HCT116 (cell line): ENCODE measurements at regions not wholly inside any gene's neighbourhood (a gene's known extent, or its start where the extent isn't known, plus 50 kb on each side); places are given as distances from the start of the nearest gene placed in this dataset.

Source experiments
- ATAC-seq: fragments of 200-7000 bp; cut with Tn5 transposase; 2 replicates; pipeline ENCODE4 v1.9.1; 2020; ENCODE audit warnings: mild to moderate bottlenecking, moderate library complexity
- BruUV-seq: library from RNA; stranded (reverse); fragments of 400-500 nt; replicated peaks from 2 replicates; lab custom pipeline; 2021; lab: Mats Ljungman, UMichigan
- CTCF ChIA-PET: fragments of 300-600 bp; sonication (Branson Sonifier 250); formaldehyde crosslinking; loops from one replicate; lab custom pipeline; 2021; ENCODE audit warnings: antibody characterized with exemption; lab: Charles Lee
- POLR2A ChIA-PET: fragments of 300-600, 350-600 bp; sonication (Branson Sonifier 250); formaldehyde crosslinking; loops from one replicate; lab custom pipeline; 2021; ENCODE audit warnings: antibody characterized with exemption; lab: Charles Lee
- RAD21 ChIA-PET, 2 experiments: fragments of 300-600 bp; sonication (Branson Sonifier 250); formaldehyde crosslinking; loops; one replicate each; lab custom pipeline; 2023; ENCODE audit warnings: low total read pairs in 2 of 2; ENCODE audit not compliant: uncharacterized antibody in 2 of 2, unreplicated experiment in 2 of 2, low non-redundant PET in 1 of 2; lab: Charles Lee
- DNase-seq: peaks from one replicate; pipeline ENCODE4 v3.0.0-alpha.2; 2010; ENCODE audit warnings: low read depth, low spot score
- H2AFZ ChIP-seq: fragments of 200-600 bp; shearing (Covaris generic), sonication (generic); 2 replicates; pipeline ENCODE4 v1.6.1; 2017; ENCODE audit warnings: low read depth, mixed run types, mixed read lengths, antibody characterized with exemption, low read length; ENCODE audit not compliant: poor library complexity, severe bottlenecking
- H3K27ac ChIP-seq: 2 replicates; pipeline ENCODE4 v1.5.1; 2012; ENCODE audit warnings: low read depth, low read length
- H3K27me3 ChIP-seq: fragments of 200-600 bp; sonication (generic); 2 replicates; pipeline ENCODE4 v1.6.1; 2016; ENCODE audit warnings: mixed run types, low read length, mixed read lengths; ENCODE audit not compliant: insufficient read depth
- H3K36me3 ChIP-seq, 2 experiments: fragments of 200-500 bp in 1 of 2; fragments of 200-600 bp in 1 of 2; sonication (Bioruptor generic) in 1 of 2; sonication (generic) in 1 of 2; 2 replicates each; pipeline versions ENCODE4 v1.5.1 to v1.6.1; 2014 to 2016; ENCODE audit warnings: low read length in 2 of 2, inconsistent platforms in 1 of 2, mixed read lengths in 1 of 2, mixed run types in 1 of 2; ENCODE audit not compliant: insufficient read depth in 2 of 2, control insufficient read depth in 1 of 2
- H3K4me1 ChIP-seq, 2 experiments: fragments of 200-600 bp in 1 of 2; sonication (generic) in 1 of 2; 2 replicates each; pipeline versions ENCODE4 v1.5.1 to v1.6.1; 2012 to 2017; ENCODE audit warnings: low read length in 2 of 2, inconsistent platforms in 1 of 2, mild to moderate bottlenecking in 1 of 2, mixed read lengths in 1 of 2, mixed run types in 1 of 2, moderate library complexity in 1 of 2; ENCODE audit not compliant: insufficient read depth in 2 of 2, control insufficient read depth in 1 of 2
- H3K4me2 ChIP-seq: fragments of 200-600 bp; sonication (generic); 2 replicates; pipeline ENCODE4 v1.6.1; 2017; ENCODE audit warnings: mixed run types, low read length, mixed read lengths
- H3K4me3 ChIP-seq, 2 experiments: fragments of 200-600 bp in 1 of 2; sonication (generic) in 1 of 2; replicated peaks in 1 of 2; 2 replicates each; pipeline ENCODE4 v1.5.1; 2011 to 2016; ENCODE audit warnings: low read length in 2 of 2, control low read depth in 1 of 2, low read depth in 1 of 2, mild to moderate bottlenecking in 1 of 2, mixed read lengths in 1 of 2, mixed run types in 1 of 2
- H3K79me2 ChIP-seq: fragments of 200-600 bp; sonication (generic); 2 replicates; pipeline ENCODE4 v1.6.1; 2017; ENCODE audit warnings: mild to moderate bottlenecking, mixed run types, low read length, moderate library complexity, mixed read lengths; ENCODE audit not compliant: insufficient read depth
- H3K9ac ChIP-seq: fragments of 200-600 bp; sonication (generic); 2 replicates; pipeline ENCODE4 v1.6.1; 2016; ENCODE audit warnings: low read length, mixed read lengths
- H3K9me2 ChIP-seq: fragments of 200-600 bp; sonication (generic), shearing (Covaris generic); 2 replicates; pipeline ENCODE4 v1.6.1; 2017; ENCODE audit warnings: mixed run types, mild to moderate bottlenecking, moderate library complexity; ENCODE audit not compliant: insufficient read depth
- H3K9me3 ChIP-seq, 2 experiments: fragments of 200-500 bp in 1 of 2; fragments of 200-600 bp in 1 of 2; sonication (Bioruptor generic) in 1 of 2; sonication (generic) in 1 of 2; 2 replicates each; pipeline ENCODE4 v1.6.1; 2014 to 2017; ENCODE audit warnings: low read length in 2 of 2, mixed read lengths in 2 of 2, inconsistent platforms in 1 of 2, low read depth in 1 of 2, mild to moderate bottlenecking in 1 of 2, mixed run types in 1 of 2, moderate library complexity in 1 of 2; ENCODE audit not compliant: control insufficient read depth in 1 of 2, insufficient read depth in 1 of 2
- H4K20me1 ChIP-seq: fragments of 200-600 bp; sonication (generic), shearing (Covaris generic); 2 replicates; pipeline ENCODE4 v1.6.1; 2017; ENCODE audit warnings: mixed run types, mild to moderate bottlenecking, moderate library complexity; ENCODE audit not compliant: insufficient read depth
- CTCF ChIP-seq, 3 experiments: fragments of 200-600 bp in 1 of 3; sonication (generic) in 1 of 3; IDR thresholded peaks in 2 of 3; conservative IDR thresholded peaks in 1 of 3; 2 replicates each; pipeline ENCODE4 v1.5.1; 2012 to 2017; ENCODE audit warnings: low read depth in 2 of 3, low read length in 2 of 3, antibody characterized with exemption in 1 of 3, borderline replicate concordance in 1 of 3, control low read depth in 1 of 3, mild to moderate bottlenecking in 1 of 3, mixed read lengths in 1 of 3, mixed run types in 1 of 3, moderate library complexity in 1 of 3; ENCODE audit not compliant: insufficient read depth in 1 of 3
- EGR1 ChIP-seq: IDR thresholded peaks from 2 replicates; pipeline ENCODE4 v1.6.1; 2012; ENCODE audit warnings: low read depth
- EZH2 ChIP-seq: fragments of 200-600 bp; sonication (generic); IDR thresholded peaks from 2 replicates; pipeline ENCODE4 v1.6.1; 2017; ENCODE audit warnings: antibody characterized with exemption, mixed run types
- POLR2A ChIP-seq: IDR thresholded peaks from 2 replicates; pipeline ENCODE4 v1.7.0; 2011; ENCODE audit warnings: borderline replicate concordance; ENCODE audit not compliant: insufficient read depth, insufficient read length; ENCODE audit errors: extremely low read depth
- REST ChIP-seq: IDR thresholded peaks from 2 replicates; pipeline ENCODE4 v1.6.1; 2012; ENCODE audit warnings: low read depth
- SRF ChIP-seq: IDR thresholded peaks from 2 replicates; pipeline ENCODE4 v1.6.1; 2012; ENCODE audit warnings: low read depth
- ZNF274 ChIP-seq: fragments of 200-500 bp; sonication (Bioruptor generic); IDR thresholded peaks from 2 replicates; pipeline ENCODE4 v1.6.1; 2014; ENCODE audit warnings: mild to moderate bottlenecking, low read depth, low read length, inconsistent platforms
- intact Hi-C: fragments of 100-400 bp; cut with micrococcal nuclease; formaldehyde crosslinking; loops from 2 replicates; pipeline ENCODE4 v1.10.0; 2022

- TF ChIP-seq CTCF (IDR thresholded peaks at IDR 0.05 in 2 of 3, conservative IDR thresholded peaks at IDR 0.05 in 1 of 3; ENCODE audit: borderline replicate concordance in 1 of 3, insufficient read depth in 1 of 3, low read depth in 2 of 3, low read length in 2 of 3) (no peak), REST (no peak), ZNF274 (no peak), EZH2 (no peak)
Observed at GRCh38 chr5:5017827-5018577, 122.1 kb upstream of the ADAMTS16 start (continued).

- Histone ChIP-seq H3K9ac (no peak overlapping the region), H4K20me1 (no peaks in the 10 kb centered on the region), H3K36me3 (no peaks in the 10 kb centered on the region), H3K4me1 (no peaks in the 10 kb centered on the region), H3K4me3 (no peak overlapping the region), H3K27ac (no peak overlapping the region), H3K4me2 (no peak overlapping the region), H3K79me2 (no peaks in the 10 kb centered on the region), H3K9me2 (no peaks in the 10 kb centered on the region), H3K9me3 (no peaks in the 10 kb centered on the region), H3K27me3 (0 out of 2 replicates have a peak, but pooled peaks cover 12% of the 10 kb centered on the region), H2AFZ (no peak overlapping the region)
- DNase-seq (no peak), ATAC-seq (no peak)
- CTCF ChIA-PET: no interaction called here
- intact Hi-C loops: no loop called here
- no TSS peak for BruUV-seq
- POLR2A ChIA-PET: no interaction called here
- TF ChIP-seq POLR2A: no peak
- TF ChIP-seq EGR1: no peak
- no peak for TF ChIP-seq REST
- TF ChIP-seq SRF: no peak
- RAD21 ChIA-PET: no interaction called here
Observed at GRCh38 chr5:5018578-5018970, 121.6 kb upstream of the ADAMTS16 start.
